Suprapubic skin (tissue), 4 donors: ENCODE measurements at regions not wholly inside any gene's neighbourhood (a gene's known extent, or its start where the extent isn't known, plus 50 kb on each side); places are given as distances from the start of the nearest gene placed in this dataset.

Experiments
- DNase-seq, 2 donors: peaks; one replicate each; pipeline ENCODE4 v3.0.0-alpha.2; 2019; ENCODE audit warnings: low spot score in 2 of 2
- H3K27ac ChIP-seq: fragments of 200-600 bp; sonication (generic); one replicate; pipeline ENCODE4 v1.5.1; 2019
- H3K27me3 ChIP-seq: fragments of 200-600 bp; sonication (generic); one replicate; pipeline ENCODE4 v1.5.1; 2019
- H3K36me3 ChIP-seq: fragments of 200-600 bp; sonication (generic); one replicate; pipeline ENCODE4 v1.5.1; 2019
- H3K4me1 ChIP-seq: fragments of 200-600 bp; sonication (generic); one replicate; pipeline ENCODE4 v1.5.1; 2019
- H3K4me3 ChIP-seq: fragments of 200-600 bp; sonication (generic); one replicate; pipeline ENCODE4 v1.5.1; 2019; ENCODE audit warnings: mild to moderate bottlenecking
- H3K9me3 ChIP-seq: fragments of 200-600 bp; sonication (generic); one replicate; pipeline ENCODE4 v1.5.1; 2019
- CTCF ChIP-seq, 2 donors: fragments of 200-600 bp in 1 of 2; fragments of 450-650 bp in 1 of 2; sonication (generic) in 1 of 2; IDR thresholded peaks; one replicate each; pipeline ENCODE4 v1.5.1; 2016 to 2019; ENCODE audit warnings: antibody characterized with exemption in 2 of 2, mild to moderate bottlenecking in 1 of 2, moderate library complexity in 1 of 2
- EP300 ChIP-seq: sonication (generic); formaldehyde crosslinking; IDR thresholded peaks from one replicate; pipeline ENCODE4 v1.6.1; 2017; ENCODE audit warnings: antibody characterized with exemption
- POLR2A ChIP-seq, 2 donors: fragments of 450-650 bp; IDR thresholded peaks; one replicate each; pipeline ENCODE4 v1.6.1; 2017; ENCODE audit warnings: antibody characterized with exemption in 2 of 2, mild to moderate bottlenecking in 2 of 2, moderate library complexity in 2 of 2
- POLR2AphosphoS5 ChIP-seq, 3 donors: sonication (generic); formaldehyde crosslinking; IDR thresholded peaks; one replicate each; pipeline ENCODE4 v1.6.1; 2017; ENCODE audit warnings: antibody characterized with exemption in 3 of 3
- WGBS: methylation state at CpG from one replicate; pipeline ENCODE4 v1.1.5; 2018; 5-methylcytosine and 5-hydroxymethylcytosine counted together

GRCh38 chr4:66837279-66837922 lies 707.9 kb downstream of the CENPC start:
- H3K27ac ChIP-seq, result no peak overlapping the region
- TF ChIP-seq EP300 (no peak), CTCF (IDR thresholded peaks at IDR 0.05) (no peak), POLR2AphosphoS5 (IDR thresholded peaks at IDR 0.05) (no peak), POLR2A (IDR thresholded peaks at IDR 0.05) (no peak)
- DNase-seq, result no peak
- H3K9me3 ChIP-seq, result no peaks in the 10 kb centered on the region
- H3K4me1 ChIP-seq, result no peaks in the 10 kb centered on the region
- H3K4me3 ChIP-seq, result no peak overlapping the region
- H3K36me3 ChIP-seq, result no peaks in the 10 kb centered on the region
- no peaks in the 10 kb centered on the region for H3K27me3 ChIP-seq
- 45% methylated on average over 5 of the region's 5 CpGs for WGBS

- Histone ChIP-seq H3K4me3 (no peak overlapping the region), H3K4me1 (no peaks in the 10 kb centered on the region), H3K27ac (no peak overlapping the region), H3K36me3 (no peaks in the 10 kb centered on the region), H3K27me3 (no peaks in the 10 kb centered on the region), H3K9me3 (no peaks in the 10 kb centered on the region)
- TF ChIP-seq POLR2A (IDR thresholded peaks at IDR 0.05) (no peak), EP300 (no peak), CTCF (IDR thresholded peaks at IDR 0.05) (no peak), POLR2AphosphoS5 (IDR thresholded peaks at IDR 0.05) (no peak)
- DNase-seq, result no peak
Measured at GRCh38 chr4:66829310-66829709, 716.0 kb downstream of the CENPC start.

- Histone ChIP-seq H3K36me3 (no peaks in the 10 kb centered on the region), H3K9me3 (no peaks in the 10 kb centered on the region), H3K27me3 (no peaks in the 10 kb centered on the region), H3K4me3 (no peak overlapping the region), H3K4me1 (no peaks in the 10 kb centered on the region), H3K27ac (no peak overlapping the region)
- DNase-seq, result no peak
- no peak for TF ChIP-seq CTCF (IDR thresholded peaks at IDR 0.05)
- TF ChIP-seq POLR2AphosphoS5 (IDR thresholded peaks at IDR 0.05), result no peak
- no peak for TF ChIP-seq POLR2A (IDR thresholded peaks at IDR 0.05)
- TF ChIP-seq EP300, result no peak
Measured at GRCh38 chr4:66820681-66821080, 724.6 kb downstream of the CENPC start.

- 79% methylated on average over 6 of the region's 6 CpGs for WGBS
- DNase-seq, result no peak
- Histone ChIP-seq H3K27me3 (no peaks in the 10 kb centered on the region), H3K9me3 (no peaks in the 10 kb centered on the region), H3K27ac (no peak overlapping the region), H3K4me1 (no peaks in the 10 kb centered on the region), H3K36me3 (no peaks in the 10 kb centered on the region), H3K4me3 (no peak overlapping the region)
- TF ChIP-seq POLR2AphosphoS5 (IDR thresholded peaks at IDR 0.05) (no peak), CTCF (IDR thresholded peaks at IDR 0.05) (no peak), POLR2A (IDR thresholded peaks at IDR 0.05) (no peak), EP300 (no peak)
Measured at GRCh38 chr4:66814277-66814676, 731.0 kb downstream of the CENPC start.

GRCh38 chr4:66805582-66805981 lies 739.7 kb downstream of the CENPC start:
- whole genome bisulfite sequencing, result 38% methylated on average over 1 of the region's 1 CpG
- no peaks in the 10 kb centered on the region for H3K36me3 ChIP-seq
- H3K27ac ChIP-seq, result no peak overlapping the region
- no peak for DNase-seq
- H3K4me3 ChIP-seq, result no peak overlapping the region
- H3K27me3 ChIP-seq, result no peaks in the 10 kb centered on the region
- H3K9me3 ChIP-seq, result no peaks in the 10 kb centered on the region
- TF ChIP-seq EP300, result no peak
- no peak for TF ChIP-seq CTCF (IDR thresholded peaks at IDR 0.05)
- TF ChIP-seq POLR2AphosphoS5 (IDR thresholded peaks at IDR 0.05), result no peak
- TF ChIP-seq POLR2A (IDR thresholded peaks at IDR 0.05), result no peak
- no peaks in the 10 kb centered on the region for H3K4me1 ChIP-seq
